ENCODE measurements at regions not wholly inside any gene's neighbourhood (a gene's known extent, or its start where the extent isn't known, plus 50 kb on each side); places are given as distances from the start of the nearest gene placed in this dataset.

DNA sequence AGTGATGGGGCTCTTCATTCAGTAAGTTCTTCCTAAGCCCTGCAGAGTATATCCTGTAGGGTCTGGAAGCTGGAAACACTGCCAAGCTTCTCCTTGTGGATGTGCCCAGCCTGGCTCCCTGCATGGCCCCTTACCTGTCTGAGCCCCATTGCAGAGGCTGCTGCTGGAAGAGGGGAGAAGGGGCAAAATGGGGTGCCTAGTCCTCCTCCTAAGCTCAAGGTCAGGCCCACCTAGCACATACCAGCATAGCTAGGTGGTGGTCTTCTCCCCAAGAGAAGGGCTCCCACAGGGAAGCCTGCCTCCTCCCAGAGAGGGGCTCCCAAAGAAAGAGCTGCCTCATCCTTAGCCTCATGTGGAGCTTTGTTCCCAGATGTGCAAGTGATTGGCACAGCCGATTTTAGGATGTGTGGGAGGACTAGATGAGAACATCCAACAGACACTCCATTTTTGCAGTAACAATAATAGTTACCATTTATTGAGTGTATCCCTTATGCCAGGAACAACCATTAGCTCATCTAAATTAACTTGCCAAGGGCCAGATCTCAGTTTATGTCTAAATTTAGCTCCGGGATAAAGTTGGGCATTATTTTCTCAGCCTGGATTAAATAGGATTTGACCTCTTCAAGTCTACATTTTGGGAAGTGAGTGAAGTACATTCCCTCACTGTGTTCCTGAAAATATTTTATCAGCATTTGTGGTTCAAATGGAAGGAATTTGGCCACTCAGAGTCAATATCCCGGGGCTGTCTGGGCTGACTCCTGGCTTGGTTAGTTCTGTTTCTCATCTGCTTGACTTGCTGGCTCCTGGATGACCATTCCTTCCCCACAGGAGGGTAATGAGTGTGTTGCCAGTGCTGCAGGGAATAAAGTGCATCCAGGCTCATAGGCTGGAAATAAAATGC, 291.1 kb upstream of the ROPN1 start:
- no peak for FAIRE-seq

DNA sequence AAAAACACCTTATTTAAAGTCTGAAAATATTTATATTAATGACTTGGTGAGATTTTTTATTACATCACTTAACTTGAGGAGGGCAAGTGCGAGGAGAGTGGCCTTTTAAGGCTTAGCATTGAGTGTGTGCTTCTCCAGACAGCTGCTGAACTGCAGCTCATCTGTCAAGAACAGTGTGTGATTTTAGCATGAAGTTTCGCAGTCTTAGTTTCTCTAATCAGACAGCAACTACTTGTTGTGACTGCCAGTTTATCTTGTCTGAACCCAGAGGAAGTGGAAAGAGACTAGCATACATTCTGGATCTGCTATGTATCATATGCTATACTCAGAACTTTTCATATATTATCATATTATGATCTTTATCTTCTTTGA, 291.7 kb upstream of the ROPN1 start:
- FAIRE-seq: no peak

DNA sequence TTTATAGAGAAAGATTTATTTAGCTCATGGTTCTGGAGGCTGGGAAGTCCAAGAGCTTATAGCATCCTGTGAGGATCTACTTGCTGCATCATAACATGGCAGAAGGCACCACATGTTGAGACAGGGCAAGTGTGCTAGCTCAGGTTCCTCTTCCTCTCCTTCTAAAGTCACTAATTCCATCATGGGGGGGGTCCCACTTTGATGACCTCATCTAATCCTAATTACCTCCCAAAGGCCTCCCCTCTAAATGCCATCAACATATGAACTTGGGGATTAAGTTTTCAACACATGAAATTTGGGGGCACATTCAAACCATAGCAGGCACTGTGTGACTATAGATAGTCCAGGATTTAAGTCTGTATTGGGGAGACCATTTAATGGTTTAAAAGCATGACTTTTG, 297.1 kb upstream of the ROPN1 start:
- no peak for FAIRE-seq

- no peak for FAIRE-seq
Observed at GRCh38 chr3:124291008-124291407, 299.1 kb upstream of the ROPN1 start.

- FAIRE-seq: no peak
Observed at GRCh38 chr3:124292329-124292728, 300.4 kb upstream of the ROPN1 start.

DNA sequence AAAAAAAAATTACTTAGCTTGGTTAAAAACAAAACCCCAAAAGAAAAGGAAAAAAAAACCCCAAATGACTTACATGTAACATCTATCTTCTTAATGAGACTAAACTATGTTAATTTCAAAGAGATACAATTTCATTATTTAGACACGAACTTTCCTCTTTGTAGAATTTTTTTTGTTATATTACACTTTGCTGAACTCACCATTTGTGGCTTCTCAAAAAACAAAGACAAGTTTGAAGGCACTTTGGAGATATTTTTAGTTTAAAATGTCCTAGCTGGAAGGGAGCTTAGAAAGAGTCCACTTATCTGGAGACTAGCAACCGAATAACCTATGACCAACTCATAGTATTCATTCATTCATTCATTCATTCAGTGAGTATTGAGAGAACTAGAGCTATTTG, 301.7 kb upstream of the ROPN1 start:
- no peak for FAIRE-seq

GRCh38 chr3:124295362-124295761, 303.4 kb upstream of the ROPN1 start:
- FAIRE-seq: no peak

DNA sequence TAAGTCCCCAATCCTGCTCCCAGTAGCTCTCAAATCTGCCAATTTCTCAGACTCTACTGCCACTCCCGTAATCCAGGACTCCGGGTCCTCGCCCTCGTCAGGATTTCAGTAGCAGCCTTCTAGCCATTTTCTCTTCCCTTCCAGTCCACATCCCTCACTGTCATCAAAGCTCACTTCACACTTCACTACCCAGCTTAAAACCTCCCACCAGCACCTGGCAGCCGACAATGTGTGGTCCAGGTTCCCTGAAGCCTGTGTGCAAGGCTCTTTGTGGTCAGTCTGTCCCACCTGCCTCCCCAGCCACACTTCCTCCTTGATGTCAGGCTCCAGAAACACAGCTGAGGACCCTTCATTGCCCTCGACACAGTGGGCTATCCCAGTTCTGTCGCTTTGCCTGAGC, 304.5 kb upstream of the ROPN1 start:
- FAIRE-seq: no peak

DNA sequence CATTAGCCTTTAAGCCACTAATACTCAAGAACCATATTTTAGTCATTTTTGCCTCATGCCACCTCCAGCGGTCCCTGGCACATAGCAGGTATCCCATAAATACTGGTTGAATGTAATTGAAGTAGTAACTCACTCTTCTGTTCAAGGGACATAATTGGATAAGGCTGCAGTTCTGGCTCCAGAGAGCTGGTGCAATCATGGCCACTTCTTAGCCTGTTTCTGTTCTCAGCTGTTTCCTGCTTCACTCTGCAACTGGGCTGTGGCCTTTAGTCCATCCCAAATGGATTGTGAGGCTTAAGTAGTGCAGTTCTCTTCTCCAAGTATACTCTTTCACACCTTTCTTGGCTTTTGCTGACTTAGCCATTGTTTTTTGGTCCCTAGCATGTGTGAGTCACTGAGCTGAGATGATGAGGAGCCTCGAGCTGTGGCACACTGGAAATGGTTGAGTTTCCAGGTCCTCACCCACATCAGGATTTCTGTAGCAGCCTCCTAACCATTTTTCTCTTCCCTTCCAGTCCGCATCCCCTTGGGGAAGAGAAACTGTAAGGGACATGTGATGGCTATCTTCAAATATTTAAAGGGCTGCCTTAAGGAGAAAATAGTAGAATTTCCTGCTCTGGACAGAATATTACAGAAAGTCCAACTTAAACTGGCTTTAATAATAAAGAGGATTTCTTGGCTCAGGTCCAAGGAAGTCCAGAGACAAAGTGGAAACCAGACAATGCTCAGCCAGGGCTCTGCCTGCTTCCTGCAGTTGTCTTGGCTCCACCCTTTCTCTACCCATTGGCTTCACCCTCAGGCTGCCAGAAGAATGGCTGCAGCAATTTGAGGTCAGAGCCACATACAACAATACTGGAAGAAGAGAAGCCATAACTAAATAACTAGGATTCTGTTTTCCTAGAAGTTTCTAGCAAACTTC, 305.4 kb upstream of the ROPN1 start:
- no peak for FAIRE-seq

- no peak for FAIRE-seq
Observed at GRCh38 chr3:124298301-124298700, 306.4 kb upstream of the ROPN1 start.

GRCh38 chr3:124298951-124299350, 307.0 kb upstream of the ROPN1 start:
- no peak for FAIRE-seq

DNA sequence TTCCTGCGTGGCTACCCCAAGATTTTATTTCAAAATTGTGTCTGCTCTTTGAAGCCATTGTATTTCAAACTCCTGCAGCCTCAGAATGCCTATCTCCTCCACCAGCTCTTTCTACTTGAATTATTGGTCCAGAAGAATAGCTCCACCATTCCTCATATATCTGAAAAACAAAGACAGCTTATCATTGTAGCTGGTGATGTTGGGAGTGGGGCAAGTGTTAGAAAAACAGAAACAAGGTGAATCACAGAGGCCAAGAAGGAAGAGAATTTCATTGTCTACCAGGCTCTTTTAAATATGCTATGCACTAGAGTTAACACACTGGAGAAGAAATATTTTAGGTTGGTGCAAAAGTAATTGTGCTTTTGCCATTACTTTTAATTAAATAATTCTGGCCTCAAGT, 307.9 kb upstream of the ROPN1 start:
- no peak for FAIRE-seq

GRCh38 chr3:124300416-124300815, 308.5 kb upstream of the ROPN1 start:
- FAIRE-seq: no peak

- FAIRE-seq: no peak
Observed at GRCh38 chr3:124303305-124303910, 311.5 kb upstream of the ROPN1 start.

GRCh38 chr3:124306665-124307064, 314.7 kb upstream of the ROPN1 start:
- no peak for FAIRE-seq

GRCh38 chr3:124313621-124314020, 321.7 kb upstream of the ROPN1 start:
- no peak for FAIRE-seq

- FAIRE-seq: no peak
Observed at GRCh38 chr3:124315215-124316033, 323.5 kb upstream of the ROPN1 start.

- no peak for FAIRE-seq
Observed at GRCh38 chr3:124316034-124316287, 324.0 kb upstream of the ROPN1 start.

GRCh38 chr3:124318014-124318413, 326.1 kb upstream of the ROPN1 start:
- no peak for FAIRE-seq

GRCh38 chr3:124318656-124319055, 326.7 kb upstream of the ROPN1 start:
- FAIRE-seq: no peak

DNA sequence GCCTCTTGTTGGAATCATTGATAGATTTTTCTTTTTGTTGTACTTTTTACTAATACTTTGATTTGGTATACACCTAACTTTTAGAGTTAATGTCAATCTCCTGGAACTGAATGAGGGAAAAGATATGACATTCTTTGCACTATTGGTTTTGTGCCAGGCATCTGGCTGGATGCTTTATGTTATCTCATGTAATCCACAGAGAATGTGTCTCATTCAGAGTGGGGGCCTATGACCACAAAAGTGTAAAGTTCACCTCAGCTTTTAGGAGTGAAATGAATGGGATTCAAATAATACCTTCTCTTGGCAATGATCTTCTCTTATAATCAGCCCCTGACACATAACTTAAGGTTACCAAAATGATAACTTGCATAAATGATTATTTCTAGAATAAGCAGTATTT, 329.1 kb upstream of the ROPN1 start:
- no peak for FAIRE-seq

GRCh38 chr3:124322309-124322880, 330.5 kb upstream of the ROPN1 start:
- no peak for FAIRE-seq

DNA sequence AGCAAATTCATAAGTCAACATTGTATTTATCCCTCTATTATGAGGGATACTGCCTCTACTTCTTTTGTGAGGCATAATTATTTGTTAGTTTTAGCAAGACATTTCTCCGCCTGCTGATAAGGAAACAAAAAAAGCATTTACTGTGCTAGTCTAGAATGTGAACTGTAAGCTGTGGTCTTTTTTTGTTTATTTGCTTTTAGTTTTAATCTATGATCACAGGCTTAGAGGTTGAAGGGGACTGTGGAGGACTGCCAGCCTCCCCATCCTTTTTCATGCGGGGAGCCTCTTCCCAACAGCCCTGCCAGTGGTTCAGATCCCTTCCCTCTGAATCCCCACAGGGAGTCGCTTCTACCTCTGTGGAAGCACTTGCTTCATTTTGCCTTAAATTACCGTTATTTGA, 331.0 kb upstream of the ROPN1 start:
- no peak for FAIRE-seq
